LHCN-M2 (cell line): ENCODE measurements at regions not wholly inside any gene's neighbourhood (a gene's known extent, or its start where the extent isn't known, plus 50 kb on each side); places are given as distances from the start of the nearest gene placed in this dataset.
A peak's percentile ranks its signal among the peaks of the same experiment; 100 is the strongest.

Experiments
- DNase-seq: peaks from one replicate; pipeline ENCODE4 v3.0.0-alpha.2; 2012; ENCODE audit warnings: low read depth

DNA sequence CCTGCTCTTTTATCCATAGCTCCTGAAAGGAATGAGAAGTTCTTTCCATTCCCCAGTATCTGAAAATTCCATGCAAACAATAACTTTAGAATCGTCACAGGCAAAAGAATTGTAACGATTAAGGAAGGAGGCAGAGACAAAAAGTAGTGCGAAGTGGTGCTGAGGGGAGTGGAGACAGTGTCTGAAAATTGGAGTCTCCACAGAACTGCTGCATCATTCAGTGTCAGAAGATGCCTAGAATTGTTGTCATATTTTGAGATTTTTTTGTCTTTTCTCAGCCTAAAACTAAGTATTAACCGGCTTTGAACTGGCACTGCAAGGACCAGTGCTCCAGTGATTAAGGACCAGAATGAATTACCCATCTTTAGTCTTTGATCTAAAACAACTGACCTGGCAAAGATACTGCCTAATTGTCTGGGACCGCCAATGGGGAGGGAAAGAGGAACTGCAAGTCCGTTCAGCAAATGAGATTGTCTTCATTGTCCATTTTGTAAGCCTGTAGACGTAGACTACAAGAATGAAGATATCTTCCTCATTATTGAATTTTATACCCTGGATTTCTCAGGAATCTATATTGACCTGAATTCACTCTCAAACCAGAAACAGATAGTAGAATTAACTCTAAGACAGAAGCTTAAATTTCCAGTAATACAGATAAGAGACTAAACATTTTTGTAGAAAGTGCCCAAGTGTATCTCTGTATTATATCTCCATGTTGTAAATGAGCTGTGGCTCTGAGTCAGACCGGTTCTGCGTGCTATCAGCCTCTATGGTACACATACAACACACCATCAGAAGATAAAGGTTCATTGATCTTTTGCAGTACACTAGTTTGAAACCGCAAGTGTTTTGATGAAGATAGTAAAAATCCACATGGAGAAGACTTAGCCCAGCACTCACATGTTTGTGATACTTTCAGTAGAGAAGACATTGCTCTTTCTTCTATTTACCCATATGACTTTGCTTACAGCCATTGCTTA, 293.2 kb downstream of the EFNB2 start:
- no peak for DNase-seq

DNA sequence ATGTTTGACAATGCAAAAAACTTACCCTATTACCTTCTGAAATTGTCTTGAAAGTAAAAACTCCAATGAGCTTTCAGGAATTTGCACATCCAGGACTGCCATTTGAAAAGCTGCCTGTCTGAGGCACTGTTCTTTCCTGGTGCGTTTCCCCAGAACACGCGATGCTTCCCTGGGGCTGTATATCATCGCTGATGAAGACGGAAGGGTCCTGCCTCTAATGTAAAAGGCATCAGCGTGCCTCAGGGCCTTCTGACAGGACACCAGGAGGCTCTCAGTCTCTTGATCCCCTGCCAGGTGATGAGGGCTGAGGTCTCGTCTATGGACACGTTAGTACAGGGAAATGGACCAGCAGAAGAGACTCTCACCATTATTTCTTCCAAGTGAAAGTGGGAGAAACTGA, 296.8 kb downstream of the EFNB2 start:
- DNase-seq, result no peak

DNA sequence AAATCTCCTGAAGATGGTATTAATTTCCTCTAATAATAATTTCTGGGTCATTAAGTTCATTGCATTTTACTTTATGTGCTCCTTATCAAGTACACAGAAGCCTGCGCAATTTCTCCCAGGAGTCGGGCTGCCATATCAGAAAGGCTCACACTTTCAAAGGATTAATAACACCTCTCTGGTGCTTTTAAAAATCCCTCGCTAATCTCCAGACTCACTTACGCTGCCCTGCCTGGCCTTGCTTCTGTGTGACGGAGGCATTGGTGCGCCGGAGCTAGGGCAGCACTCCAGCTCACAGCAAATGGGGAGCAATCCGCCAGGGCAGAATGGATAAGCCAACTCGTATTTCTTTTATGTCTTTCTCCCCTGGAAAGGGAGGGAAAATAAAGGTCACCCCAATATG, 300.8 kb downstream of the EFNB2 start:
- DNase-seq, result no peak

DNA sequence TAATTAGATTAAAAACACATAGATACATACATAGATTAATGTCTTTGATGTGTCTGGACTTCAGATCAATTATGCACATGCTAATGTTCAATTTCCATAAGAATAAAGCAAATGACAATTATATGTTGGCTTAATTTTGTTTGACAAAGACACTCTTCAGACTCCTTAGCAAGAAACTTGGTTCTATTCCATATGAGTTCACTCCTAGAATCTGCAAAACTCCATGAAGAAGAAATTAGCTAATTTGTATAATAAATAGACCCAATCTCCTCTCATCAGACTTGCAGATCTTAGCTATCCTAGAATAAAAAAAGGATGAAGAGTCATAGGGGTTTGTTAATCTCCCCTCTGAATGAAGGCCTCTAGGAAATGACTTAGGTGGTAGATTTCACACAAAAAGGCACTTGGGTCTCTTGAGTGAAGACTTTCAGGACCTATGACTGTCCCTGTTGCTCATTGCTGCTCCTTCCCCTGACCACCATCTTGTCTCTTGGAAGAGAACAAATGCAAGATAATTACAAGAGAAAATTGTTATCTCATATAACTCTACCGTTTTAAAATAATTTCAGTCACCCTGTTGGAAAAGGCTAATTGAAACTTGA, 302.2 kb downstream of the EFNB2 start:
- no peak for DNase-seq

DNA sequence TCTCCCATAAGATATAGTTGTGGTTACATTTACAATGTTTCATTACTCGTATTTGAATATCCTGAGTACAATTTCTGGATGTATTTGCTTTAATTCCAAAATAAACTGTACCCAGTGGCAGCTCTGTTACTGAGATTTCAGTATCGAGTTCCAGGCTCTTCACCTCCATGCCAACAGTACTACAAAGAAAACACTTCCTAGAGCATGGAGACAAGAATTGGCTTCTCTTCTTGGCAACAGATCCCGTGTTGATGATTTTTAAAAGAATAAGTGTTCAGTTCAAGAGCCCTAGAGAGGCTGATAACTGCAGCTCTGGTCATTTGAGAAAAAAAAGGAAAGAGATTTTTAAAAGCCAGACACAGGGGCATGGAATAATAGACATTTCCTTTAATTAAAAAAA, 302.8 kb downstream of the EFNB2 start:
- no peak for DNase-seq

DNA sequence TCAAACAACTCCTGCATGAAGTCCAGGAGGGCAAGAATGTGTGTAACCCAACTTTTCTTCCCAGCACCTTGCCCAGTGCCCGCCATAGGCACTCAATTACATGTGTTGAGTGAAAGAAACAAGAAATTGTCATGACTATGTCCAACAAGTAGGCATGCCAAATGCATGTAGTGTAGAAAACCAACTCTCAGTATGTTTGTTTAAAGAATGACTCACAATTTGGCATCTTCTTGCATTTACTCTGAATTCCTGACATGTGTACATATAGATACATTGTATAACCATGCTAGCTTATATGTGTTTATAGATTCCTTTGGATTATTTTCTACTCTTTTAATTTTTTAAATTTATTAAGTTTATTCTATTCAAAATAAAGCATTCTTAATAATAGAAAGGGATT, 305.0 kb downstream of the EFNB2 start:
- DNase-seq, result peak; percentile 32

DNA sequence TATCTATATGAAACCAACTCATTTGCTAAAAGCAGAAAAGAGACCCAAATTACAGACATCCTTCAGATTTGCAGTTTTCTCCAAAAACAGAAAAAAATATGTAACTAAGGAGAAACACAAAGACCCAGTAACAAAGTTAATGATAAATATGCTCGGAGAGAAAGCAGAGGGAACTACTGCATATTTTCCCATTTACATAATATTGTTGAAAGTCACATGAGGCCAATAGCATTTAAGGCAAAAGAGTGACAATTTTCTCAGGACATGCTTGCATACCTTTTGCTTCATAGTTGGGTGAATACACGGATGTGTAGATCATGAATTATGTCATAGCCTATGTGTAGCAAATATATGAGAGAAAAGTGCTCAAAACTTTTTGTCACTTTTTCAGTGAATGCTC, 310.3 kb downstream of the EFNB2 start:
- DNase-seq, result no peak

DNA sequence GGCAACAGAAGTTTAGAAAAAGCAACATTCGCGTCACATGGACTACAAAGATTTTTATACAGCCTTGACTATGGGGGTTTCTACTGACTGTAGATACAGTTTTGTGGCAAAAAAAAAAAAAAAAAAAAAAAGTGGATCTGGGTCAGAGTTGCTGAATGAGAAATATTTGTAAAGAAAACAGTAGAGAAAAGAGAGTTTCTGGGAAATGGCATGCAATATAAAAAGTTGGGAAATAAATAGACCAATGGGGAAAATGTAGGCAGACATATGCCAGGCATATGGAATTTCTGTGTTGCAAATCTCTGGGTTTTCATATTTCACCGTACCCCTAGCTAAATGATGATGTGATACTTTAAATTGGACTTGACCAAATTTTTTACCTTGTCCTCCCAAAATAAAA, 315.3 kb downstream of the EFNB2 start:
- DNase-seq, result no peak

DNA sequence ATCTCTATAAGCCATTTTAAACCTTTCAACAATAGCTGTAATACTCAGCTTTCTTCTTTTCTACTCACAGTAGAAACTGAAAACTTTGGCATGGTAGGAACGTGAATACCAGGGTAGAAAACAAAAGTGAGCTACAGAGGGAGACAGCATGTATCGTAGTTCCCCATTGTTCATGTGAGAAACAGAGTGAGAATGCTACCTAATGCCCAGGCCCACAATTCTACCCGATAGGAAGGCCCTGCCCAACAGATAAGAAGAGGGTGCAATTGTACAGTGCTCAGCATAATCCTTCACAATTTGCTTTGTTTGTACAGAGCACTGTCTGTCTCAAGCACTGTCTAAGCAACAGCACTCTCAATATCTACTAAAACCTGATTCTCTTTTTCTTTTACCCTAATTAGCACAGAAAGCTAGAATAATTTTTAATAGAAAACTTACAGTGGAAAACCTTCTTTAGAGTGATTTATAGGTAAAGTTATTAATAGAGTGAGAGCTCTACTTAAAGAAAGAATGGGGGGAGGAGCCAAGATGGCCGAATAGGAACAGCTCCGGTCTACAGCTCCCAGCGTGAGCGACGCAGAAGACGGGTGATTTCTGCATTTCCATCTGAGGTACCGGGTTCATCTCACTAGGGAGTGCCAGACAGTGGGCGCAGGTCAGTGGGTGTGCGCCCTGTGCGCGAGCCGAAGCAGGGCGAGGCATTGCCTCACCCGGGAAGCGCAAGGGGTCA, 322.3 kb downstream of the EFNB2 start:
- no peak for DNase-seq

DNA sequence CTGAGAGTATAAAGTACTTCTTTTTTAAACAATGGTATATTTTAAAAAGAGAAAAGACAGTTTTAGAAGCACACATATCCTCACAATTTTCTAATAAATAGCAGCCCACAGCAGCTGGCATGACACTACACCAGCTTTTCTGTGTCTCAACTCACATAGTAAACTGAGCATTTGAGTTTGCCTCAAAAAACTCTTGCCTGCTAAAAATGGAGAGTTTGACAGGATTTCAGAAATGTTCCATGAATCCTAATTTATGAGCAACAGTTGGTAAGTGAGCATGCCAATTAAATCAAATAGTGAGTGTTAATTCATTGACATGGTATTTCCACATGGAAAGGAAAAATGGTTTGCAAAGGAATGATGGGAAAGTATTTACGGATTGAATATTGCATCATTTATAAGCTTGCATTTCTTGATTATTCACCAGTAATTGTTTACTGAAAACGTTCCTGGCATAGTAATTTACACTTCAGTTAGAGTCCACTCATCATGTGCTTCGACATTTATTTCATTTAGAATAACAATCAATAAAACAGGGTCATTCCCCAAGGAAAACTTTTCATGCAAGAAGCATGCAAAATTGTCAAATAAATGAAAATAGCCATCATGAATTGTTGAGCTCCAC, 323.0 kb downstream of the EFNB2 start:
- DNase-seq, result peak; percentile 59

DNA sequence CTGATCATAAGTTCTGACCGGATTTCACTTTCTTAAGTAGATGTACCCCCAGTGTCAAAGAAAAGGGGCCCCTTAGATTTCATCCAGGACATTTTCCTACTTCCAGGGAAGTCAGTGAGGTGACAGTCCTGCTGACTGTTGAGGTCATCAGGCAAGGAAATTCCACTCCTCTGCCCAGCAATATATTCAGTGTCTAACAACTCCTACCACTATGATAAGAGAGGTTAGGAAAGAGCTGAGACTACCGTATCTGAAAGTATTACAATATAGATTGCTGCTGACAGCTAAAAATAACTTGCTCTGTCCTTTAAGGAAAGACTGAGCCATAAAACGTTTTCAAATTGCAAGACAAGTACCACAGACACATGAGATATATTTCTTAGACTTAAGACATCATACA, 325.1 kb downstream of the EFNB2 start:
- DNase-seq, result no peak

DNA sequence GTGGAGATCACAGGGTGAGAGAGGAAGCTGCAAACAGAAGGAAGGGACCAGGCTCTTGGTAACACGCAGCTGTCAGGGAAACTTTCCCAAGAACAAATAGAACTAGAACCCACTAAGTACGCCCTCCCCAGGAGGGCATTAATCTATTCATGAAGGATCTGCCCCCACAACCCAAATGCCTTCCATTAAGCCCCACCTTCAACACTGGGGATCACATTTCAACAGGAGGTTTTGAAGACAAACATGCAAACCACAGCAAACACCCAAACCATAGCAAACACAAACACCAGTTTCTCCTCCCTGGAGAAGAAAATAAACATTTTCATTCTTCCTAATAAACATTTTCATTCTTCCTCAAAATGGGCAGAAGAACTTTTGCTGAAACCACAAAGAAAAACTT, 329.6 kb downstream of the EFNB2 start:
- DNase-seq, result peak; percentile 30

DNA sequence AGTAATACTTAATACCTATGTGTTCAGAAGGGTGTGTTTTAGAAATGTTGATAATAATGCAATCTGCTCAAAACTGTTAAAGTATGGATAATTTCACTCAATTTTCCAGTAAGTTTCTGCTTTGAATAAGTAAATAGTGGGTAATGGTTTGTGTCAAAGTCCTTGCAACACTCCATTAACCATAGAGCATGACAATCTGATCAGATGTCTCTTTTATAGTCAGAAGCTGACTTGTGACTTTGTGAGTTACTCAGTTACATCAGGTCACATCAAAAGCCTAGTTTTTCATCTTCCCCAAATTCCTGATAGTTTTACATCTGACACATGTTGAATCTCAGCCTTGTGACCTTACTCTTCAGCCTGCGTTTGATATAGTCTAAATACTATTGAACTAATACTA, 338.0 kb downstream of the EFNB2 start:
- no peak for DNase-seq

DNA sequence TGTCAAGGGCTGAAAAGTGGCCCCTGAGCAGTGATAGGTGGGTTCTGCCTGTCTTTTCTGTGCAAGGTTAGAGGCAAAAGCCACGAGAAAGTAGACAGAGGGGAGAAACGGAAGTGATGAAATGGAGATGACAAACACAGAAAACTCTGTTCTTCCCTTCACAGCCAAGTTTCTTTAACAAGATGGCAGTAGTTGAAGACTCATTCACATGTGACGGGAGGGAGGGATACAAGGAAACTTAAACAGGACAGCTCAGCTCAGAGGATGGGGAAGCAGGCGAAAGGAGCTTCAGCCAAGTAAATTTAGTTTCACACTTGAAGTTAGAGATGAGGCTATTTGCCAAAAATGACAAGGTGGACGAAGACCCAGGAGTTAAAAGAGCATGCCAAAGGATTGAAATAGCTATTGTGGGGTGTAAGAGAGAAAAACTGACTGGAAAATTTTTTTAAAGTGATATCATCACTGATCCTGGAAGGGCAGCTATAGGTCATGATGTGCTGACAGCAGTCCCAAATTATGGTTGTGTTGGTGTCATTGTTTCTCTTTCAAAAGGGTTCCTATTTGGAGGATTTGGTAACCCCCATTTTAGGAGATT, 347.9 kb downstream of the EFNB2 start:
- no peak for DNase-seq

DNA sequence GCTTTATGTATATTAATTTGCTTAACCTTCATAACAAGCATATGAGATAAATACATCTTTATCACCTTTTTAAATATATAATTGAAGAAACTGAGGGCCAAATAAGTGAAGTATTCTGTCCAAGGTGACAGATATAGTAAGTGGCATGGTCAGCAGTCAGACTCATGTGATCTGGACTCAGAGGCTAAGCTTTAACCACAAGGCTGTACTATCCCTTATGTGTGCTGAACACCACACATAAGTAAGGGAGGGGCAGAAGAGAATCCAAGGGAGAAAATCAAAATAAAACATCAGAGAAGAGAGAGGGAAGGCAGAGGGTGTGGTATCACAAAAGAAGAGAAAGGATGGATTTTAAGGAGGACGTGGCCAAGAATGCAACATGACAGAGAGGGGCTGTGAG, 348.4 kb downstream of the EFNB2 start:
- no peak for DNase-seq

DNA sequence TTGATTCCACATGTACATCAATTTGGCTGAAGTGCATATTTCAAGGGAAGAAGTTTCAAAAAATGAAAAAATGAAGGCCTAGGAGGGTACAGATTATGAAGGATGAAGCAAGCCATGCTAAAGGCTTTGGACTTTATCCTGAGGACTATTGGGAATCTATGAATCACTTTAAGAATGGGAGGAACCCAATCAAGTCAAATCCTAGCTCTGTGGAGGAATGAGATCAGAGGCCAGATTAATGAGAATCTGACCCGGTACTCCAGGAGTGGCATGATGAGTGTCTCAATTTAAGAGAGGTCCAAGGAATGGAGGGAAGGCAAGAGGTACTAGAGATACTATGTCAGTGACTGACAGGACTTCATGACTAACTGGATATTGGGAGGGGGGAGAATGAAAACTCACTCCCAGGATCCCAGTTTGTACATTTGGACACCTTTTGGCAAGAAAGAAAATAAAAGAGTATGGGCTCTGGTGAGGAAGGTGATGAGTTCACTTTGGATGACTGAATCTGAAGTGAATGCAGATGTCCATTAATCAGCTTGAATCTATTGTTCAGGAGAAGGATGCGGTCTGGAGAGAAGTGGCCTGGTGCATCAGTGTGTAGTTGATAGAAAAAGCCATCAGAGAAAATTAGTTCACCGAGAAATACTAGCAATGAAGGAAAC, 349.0 kb downstream of the EFNB2 start:
- no peak for DNase-seq

DNA sequence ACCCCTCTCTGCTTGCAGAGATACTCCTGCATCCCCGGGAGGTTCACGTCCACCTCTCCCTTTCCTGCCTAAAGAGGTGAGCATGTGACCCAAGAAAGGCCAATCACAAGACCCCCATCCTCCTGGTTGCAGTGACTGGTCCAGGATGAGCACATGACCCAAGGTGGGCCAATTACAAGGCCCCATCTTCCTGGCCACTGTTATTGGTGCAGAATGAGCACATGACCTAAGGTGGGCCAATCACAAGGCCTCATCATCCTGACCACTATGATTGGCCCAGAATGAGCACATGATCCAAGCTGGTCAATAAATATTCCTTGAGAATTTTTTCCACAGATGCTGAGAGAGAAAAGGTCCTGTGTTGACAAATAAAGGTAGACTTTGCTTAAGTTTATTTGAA, 350.7 kb downstream of the EFNB2 start:
- no peak for DNase-seq

DNA sequence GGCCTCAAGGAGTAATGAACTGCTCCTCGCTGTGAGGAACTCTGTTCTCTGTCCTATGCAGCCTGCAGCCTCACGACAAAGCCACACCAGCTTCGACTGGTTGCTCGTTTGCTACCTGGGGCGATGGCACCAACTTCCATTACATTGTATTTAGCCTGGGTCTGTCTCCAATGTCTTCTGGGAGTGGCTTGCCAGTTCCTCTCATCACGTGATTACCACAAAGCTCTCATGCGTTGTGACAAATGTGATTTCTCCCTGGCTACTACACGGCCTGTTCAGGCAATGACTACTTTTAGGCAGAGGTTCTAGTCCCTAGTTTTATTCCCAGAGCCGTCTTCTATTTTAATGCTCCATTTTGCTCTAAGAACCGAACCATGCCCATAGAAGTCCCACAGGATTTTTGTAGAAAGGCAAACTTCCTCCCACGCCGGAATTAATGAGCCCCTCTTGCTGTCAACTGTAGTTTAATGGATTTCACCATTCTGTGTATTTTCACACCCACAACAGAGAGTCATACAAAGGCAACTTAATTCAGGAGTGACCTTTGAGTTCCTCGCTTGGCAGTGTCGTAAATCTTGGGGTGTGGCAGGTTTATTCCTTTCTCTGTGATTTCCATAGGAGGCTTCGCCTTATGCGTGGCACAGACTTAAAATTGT, 351.9 kb downstream of the EFNB2 start:
- DNase-seq, result no peak

DNA sequence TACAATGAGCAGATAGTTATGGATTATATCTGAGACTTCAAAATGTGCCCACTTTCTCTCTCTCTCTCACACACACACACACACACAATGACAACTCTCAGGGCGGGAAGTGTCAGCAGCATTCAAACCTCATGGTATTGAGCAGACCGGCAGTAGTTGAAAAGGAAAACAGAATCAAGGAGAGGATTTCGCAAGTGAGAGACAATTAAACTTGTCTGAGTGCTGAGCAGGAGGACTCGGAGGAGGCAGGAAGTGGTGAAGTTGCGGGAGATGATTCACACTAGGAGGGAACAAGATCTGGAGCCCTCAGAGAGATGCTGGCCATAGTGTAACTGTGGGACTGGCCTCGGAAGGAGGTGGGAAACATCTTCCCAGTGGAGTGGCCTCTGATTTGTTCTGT, 353.1 kb downstream of the EFNB2 start:
- peak; percentile 95 for DNase-seq

DNA sequence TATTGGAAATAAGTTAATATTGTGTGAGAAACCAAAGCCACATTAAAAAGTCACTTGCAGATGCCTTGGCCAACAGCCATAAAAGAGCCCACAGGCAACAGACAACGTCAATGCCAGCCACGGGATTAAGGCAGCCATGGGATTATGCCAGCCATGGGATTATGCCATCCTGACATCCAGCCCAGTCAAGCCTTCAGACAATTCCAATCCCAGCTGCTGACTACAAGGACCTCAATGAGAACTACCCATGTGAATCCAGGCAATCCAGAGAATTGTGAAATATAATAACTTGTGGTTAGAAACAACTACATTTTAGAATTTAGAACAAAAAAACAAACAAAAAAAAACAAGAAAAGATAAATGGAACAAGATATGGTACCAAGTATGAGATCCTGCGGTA, 356.6 kb downstream of the EFNB2 start:
- peak; percentile 71 for DNase-seq

DNA sequence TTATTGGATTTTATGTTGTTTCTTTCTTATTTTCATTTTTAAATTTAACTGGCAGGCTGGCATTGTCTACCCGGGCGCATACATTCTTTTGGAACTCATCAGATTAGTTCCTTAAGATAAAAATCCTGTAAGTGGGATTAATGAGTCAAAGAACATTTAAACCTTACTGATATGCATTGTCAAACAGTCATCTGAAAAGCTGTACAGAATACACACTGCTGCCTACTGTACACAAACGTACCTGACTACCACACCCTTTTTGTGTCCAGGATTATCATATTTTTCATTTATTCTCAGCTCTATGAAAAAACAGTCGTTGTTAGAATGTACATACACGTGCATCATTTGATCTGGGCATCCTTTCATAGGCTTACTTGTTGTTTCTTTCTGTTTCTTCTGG, 358.3 kb downstream of the EFNB2 start:
- DNase-seq, result no peak
